ENCODE measurements at regions not wholly inside any gene's neighbourhood (a gene's known extent, or its start where the extent isn't known, plus 50 kb on each side); places are given as distances from the start of the nearest gene placed in this dataset.
"Not testable (repeated sequence)": the region's sequence is repeated elsewhere in the genome, so short reads cannot be mapped to it uniquely, and the experiment has no call there.

DNA sequence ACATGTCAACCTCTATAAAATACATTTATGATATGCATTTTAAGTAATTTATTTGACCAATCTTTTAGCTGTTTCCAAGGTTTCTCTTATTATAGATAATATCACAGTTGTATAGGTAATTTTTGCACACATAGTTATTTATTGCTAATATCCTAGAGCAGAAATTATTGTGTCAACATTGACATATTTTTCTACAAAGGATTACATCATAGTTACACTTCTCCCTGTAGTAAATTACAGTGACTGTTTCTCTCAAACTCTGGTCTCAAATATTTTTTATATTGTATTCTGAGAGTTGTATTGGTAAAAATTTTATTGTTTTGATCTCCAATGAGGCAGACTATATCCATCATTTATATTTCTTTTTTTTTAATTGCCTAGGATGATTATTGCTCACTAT lies 714.4 kb upstream of the CDH6 start:
- DNase-seq (ENCODE audit: low read depth): no peak

DNA sequence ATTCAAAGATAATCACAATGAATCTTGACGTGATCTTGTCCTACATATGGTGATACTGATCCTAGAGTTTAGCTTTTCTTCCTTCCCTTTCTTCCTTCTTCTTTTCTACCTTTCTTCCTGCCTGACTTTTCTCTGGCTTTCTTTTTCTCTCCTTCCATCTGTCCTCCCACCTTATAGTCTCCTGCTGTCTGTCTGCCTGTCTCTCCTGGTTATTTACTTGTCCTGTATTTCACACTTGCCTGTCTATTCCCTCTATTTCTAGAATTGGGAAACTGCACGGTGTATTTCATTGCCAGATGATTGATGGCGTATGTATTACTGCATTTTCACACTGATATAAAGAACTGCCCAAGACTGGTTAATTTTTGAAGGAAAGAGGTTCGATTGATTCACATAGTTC lies 718.1 kb upstream of the CDH6 start:
- no peak for DNase-seq (ENCODE audit: low read depth)

DNA sequence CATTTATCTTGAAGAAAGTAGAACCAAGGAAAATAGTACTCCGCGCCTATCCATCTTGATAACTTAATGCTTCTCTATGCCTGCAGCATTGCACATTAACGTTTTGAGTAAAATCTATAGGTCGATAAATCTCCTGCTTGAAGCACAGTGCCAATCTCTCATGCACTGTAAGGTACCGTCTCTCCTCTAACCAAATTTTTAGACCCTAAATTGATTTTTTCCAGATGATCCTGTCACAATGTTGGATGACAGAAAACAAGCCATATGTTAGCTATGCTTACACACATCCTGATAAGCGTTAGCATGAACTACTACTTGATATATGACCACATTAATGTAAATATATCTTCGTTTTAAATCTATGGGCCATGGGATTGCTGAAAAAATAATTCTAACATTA lies 723.8 kb upstream of the CDH6 start:
- DNase-seq (ENCODE audit: low read depth): no peak

DNA sequence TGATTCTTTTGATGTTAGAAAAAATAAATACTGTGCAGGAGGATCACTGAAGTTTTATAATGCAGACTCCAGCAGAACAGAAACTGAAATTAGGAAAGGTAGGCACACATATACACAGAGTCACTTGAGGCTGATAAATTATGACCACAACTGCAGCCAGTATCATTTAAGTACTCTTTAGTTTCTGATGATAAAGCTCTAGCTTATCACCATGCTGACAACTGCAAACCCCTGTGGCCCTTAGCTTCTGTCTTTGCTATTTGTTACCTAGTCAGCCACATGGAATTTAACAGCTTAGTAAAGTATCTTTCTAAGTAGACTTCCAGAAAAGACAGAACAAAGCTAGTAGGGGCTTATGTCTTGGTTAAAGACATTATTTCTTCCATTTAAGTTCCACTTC lies 734.8 kb upstream of the CDH6 start:
- no peak for DNase-seq (ENCODE audit: low read depth)

DNA sequence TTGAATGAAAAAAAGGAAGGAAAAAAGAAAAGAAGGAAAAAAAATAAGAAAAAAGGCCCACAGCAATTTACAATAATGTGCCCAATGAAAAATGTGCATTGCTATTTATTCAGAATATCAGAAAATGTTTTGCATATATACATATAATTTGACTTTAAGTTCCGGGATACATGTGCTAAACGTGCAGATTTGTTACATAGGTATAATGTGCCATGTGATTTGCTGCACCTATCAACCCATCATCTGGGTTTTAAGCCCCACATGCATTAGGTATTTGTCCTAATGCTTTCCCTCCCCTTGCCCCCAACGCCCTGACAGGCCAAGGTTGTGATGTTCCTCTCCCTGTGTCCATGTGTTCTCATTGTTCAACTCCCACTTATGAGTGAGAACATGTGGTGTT lies 738.0 kb upstream of the CDH6 start:
- DNase-seq (ENCODE audit: low read depth): not testable (repeated sequence)

DNA sequence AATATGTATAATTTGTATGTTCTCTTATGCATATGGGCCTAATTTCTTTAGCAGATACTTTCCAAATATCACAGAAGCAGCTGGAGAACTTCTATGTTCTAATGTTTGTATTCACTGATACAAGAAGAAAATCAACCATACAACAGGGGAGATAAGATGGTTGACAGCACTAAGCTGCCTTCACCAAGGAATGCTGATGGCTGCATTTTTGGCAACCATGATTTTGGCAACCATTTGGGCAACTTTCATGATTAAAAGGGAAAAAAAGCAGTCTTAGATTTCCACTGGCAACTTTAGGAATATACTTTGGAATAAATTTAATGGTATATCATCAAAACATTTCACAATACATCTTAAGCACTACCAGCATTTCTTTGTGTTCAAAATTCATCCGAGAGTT lies 740.3 kb upstream of the CDH6 start:
- DNase-seq (ENCODE audit: low read depth): no peak

DNA sequence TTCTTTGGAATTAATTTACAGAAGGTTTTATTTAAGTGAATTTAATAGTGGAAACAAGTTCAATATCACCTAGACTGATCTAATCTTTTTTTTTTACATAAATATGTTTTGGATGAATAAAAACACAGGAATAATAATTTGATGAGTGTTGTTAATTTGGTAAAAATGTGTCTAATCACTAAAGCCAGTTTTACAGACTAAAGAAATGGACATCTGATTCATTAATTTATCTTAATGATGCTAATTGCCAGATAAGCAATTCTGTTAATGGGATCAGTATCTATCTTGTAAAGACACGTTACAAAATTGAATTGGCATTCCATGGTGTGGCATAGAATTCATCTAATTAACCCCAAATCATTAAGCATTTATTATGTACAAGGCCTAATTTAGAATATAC lies 743.3 kb upstream of the CDH6 start:
- DNase-seq (ENCODE audit: low read depth): no peak

DNA sequence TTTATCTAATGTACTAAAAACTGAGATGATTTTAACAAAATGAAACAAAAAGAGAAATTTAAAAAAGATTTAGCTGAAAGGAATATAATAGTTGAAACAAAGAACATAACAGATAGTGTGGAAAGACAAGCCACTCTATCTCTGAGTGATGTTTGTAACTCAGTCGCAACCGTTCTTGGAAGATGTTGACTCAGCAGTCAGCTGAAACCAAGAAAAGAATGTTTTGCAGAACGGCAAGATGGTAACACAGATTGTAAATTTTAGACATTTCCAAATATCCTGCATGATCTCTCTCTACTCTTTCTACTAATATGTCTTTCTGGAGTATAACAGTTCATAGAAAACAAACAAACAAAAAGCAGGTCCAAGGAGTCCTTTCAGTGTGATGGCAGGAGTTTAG lies 746.1 kb upstream of the CDH6 start:
- DNase-seq (ENCODE audit: low read depth): no peak

DNA sequence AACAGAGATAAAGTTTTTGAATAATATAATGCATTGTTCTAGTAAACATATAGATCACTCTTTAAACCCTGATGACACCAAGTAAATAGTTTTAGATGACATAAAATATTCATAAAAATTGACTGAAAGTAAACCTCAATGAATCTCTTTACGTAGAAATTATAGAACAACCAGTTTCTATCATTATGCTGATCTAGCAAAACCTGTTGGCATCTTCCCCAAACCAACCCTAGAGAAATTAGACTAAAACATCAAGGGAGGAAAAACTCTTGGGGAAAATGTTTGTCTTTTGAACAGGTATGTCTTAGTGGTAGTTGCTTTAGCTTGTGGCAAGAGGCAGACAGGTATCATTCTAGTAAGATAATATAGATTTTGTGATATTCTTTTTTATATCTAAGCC lies 747.0 kb upstream of the CDH6 start:
- no peak for DNase-seq (ENCODE audit: low read depth)

DNA sequence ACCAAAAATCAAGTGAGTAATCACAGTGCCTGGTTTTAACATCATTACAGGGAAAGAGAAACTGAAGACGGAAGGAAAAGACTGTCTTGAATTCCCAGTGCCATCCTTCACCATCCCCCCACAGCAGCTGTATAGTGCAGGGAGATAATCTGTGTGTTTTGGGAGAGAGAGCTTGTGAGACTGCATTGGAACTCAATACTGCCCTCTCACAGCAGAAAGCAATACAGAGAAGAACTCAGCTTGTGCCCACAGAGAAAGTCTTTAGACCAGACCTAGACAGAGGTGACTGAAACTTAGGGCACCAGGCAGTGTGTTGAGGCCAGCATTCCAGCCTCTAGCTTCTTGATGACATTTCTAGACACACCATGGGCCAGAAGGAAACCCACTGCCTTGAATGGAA lies 754.7 kb upstream of the CDH6 start:
- no peak for DNase-seq (ENCODE audit: low read depth)

DNA sequence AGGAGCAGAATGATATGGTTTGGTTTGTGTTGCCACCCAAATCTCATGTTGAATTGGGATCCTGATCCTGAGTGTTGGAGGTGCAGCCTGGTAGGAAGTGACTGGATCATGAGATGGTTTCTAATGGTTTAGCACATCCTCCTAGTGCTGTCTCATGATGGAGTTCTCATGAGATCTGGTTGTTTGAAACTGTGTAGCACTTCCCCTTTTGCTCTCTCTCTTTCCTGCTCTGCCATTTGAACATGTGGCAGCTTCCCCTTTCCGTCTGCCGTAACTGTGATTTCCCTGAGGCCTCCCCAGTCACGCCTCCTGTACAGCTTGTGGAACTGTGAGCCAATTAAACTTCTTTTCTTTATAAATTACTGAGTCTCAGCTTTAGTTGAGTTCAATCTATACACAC lies 756.8 kb upstream of the CDH6 start:
- DNase-seq (ENCODE audit: low read depth): no peak

DNA sequence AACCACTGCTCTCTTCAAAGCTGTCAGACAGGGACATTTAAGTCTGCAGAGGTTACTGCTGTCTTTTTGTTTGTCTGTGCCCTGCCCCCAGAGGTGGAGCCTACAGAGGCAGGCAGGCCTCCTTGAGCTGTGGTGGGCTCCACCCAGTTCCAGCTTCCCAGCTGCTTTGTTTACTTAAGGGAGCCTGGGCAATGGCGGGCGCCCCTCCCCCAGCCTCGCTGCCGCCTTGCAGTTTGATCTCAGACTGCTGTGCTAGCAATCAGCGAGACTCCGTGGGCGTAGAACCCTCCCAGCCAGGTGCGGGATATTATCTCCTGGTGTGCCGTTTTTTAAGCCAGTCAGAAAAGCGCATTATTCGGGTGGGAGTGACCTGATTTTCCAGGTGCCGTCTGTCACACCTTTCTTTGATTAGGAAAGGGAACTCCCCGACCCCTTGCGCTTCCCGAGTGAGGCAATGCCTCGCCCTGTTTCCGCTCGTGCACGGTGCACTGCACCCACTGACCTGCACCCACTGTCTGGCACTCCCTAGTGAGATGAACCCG lies 764.5 kb upstream of the CDH6 start:
- DNase-seq (ENCODE audit: low read depth): not testable (repeated sequence)

DNA sequence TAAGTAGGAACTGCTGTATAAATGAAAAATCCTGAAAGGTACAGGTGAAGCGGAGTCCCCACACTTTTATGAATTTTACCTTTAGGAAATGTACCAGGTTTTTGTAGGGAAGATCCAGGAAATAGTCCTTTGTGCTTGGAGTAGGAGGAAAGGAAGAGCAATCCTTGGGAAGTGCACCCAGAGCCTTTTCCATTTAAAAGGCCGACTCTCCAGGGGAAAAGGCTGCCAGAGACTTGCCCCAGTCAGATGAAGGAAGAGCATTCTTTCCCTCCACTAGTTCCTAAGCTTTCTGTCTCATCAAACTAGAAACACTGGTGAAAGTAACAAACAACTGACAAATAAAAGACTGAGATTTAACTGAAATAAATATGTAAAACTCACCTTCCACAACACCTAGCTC lies 779.4 kb upstream of the CDH6 start:
- no peak for DNase-seq (ENCODE audit: low read depth)

DNA sequence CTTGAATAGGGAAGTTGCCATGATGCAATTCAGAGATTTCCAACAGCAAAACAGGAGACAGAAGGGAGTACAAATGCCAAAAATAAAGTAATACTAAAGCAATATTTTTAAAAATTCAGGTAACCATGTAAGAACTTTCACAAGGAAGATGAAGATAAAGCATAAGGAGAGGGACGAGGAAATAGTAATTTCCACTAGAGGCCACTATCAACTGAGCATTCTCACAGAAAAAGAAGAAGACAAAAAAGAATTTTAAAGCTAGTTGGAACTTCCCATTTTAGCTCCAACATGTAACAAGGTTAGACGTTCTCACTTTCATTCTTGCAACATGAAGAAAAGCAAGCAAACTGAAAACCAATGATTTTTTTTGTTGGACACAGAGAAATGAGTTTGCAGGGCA lies 779.9 kb upstream of the CDH6 start:
- DNase-seq (ENCODE audit: low read depth): no peak

DNA sequence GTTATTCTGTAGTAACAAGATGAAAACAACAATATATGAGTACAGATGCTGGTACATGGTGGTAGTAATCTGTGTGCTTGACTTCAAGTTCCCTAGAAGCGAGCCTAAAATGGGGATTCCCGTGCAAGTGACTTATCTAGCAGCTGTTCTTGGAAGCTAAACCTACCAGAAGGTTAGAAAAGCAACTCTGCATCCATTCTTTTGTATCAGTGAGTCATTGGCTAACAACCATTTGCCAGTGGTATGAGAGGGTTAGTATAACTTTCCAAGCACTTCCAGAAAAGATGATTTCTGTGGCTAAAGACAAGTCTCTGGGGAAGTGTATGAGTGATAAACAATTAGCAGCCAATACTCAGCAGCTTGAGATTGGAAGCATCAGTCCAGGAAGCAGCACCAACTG lies 787.7 kb upstream of the CDH6 start:
- no peak for DNase-seq (ENCODE audit: low read depth)

DNA sequence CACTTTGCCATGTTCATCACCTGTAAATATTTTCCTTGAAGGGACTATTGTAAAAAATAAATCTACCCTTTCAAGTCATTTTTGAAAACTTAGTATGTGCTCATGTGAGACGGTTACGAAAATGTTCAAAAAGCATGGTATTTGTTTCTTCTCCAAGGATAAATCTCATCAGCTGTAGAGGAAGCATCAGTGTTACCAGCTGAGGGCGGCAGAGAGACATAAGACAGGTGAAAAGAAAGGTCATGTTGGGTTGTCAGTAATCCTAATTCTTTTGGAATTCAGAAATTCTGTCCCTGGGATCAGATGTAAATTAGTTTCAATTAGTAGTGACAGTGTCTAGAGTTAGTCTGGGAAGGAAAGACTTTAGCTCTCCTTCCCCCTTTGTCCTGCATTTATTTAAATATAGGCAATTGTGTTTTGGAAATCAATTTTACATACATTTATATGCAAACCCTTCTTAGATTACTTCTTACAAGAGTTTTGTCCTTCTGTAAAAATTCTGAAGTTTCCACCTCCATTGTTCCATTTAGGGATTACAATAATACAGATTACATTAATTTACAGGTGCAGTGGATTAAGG lies 791.9 kb upstream of the CDH6 start:
- DNase-seq (ENCODE audit: low read depth): no peak

DNA sequence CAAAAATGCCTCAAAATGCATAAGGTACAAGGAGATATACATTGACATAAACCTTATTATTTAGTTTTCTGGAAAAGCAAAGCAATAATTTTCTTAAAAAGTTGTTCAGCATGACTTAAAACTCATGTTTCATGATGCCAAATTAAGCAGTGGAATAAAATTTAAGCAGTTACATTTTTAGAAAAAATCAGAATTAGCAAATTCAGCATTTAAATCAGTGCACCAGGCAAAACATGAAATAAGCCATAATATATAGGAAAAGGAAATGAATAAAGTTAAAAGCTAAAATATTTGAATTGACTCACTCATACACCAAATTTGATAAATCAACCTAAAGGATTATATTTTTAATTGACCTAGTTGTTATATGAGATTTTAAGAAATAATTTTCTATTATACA lies 795.1 kb upstream of the CDH6 start:
- DNase-seq (ENCODE audit: low read depth): no peak

DNA sequence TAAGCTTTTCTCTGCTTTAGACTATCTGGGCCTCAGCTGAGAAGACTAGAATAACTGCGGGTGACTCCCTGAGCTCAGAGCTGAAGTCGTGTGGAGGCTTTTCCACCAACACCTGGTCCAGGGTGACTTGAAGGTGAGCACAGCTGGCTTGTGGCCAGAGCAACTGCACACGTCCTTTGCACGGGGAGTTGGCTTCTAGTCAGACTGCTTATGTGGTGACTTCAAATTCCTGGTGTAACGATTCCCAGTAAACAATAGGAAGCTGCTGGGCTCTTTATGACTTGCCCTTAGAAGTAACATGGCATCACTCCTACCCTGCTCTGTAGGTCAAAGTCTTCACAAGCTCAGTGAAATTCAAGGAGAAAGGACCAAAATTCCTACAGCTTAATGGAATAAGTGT lies 800.6 kb upstream of the CDH6 start:
- DNase-seq (ENCODE audit: low read depth): no peak

DNA sequence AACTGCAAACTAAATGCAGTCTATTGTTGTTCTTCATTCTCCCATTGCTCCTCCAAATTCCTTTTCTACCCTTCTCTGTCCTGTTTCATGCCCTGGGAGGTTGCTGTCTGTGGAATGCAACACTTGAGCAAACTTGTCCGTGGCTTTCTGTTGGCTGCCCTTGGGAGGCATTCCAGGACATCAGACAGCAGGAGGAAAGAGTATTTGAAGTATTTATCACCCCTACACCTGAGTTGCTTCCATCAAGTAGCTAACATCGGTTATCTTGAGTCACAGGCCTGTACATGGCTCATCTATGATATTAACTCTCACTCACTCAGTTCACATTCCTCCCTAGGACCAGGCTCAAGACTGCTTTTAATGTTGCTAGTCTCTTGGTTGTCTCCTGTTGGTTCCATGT lies 803.4 kb upstream of the CDH6 start:
- no peak for DNase-seq (ENCODE audit: low read depth)

DNA sequence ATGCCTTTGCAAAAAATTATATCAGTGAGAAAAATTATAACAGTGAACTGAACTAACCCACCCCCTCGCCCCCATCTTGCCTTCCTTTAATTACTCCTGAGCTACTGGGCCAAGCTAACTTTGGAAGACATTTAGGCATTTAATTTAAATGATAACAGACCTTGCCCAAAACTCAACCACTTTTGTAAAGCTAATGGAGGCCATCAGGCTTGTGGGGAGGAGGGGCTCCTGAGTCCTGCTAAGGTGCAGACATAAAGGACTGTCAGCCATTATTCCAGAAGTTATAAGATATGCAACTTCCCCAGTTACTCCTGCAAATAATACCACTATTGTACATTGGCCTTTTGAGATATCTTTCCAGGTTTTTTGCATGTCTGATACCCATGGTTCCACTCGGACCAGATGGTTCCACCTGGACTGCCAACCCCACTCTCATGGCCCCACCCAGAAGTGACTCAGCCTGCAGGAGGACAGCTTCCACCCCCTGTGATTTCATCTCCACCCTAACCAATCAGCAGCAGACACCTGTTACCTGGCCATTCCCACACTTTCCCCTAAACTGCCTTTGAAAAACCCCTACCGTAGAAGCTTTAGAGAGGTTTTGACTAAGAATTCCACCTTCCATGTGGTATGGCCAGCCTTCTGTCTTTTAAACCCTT lies 805.4 kb upstream of the CDH6 start:
- no peak for DNase-seq (ENCODE audit: low read depth)

DNA sequence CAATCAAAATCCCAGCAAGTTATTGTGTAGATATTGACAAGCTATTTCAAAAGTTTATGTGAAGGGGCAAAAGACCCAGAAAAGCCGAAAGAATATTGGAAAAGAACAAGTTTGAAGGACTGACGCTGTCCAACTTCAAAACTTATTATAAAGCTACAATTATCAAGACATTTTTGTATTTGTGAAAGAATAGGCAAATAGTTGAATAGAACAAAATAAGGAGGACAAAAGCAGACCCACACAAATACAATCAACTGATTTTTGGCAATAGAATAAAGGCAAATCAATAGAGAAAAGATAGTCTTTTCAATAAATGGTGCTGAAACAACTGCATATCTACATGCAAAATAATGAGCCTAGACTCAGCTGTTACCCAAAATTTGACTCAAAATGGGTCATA lies 807.7 kb upstream of the CDH6 start:
- no peak for DNase-seq (ENCODE audit: low read depth)

DNA sequence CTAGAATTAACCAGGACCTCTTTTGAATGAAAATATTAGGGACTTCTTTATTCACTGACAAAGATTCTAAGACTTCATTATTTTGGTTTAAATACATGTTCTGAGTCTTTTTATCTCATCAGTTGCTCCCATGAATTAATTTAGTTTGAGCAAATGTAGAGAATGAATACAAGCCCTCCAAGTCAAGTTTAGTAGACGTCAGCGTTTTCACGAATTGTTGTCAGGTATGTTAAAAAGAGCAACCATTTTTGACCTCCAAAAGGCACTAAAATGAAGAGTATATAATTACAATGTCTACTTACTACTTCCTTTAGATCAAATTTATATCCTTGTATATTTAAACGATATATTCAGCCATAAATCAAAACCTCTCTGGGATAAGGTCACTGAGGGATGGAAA lies 809.3 kb upstream of the CDH6 start:
- no peak for DNase-seq (ENCODE audit: low read depth)

DNA sequence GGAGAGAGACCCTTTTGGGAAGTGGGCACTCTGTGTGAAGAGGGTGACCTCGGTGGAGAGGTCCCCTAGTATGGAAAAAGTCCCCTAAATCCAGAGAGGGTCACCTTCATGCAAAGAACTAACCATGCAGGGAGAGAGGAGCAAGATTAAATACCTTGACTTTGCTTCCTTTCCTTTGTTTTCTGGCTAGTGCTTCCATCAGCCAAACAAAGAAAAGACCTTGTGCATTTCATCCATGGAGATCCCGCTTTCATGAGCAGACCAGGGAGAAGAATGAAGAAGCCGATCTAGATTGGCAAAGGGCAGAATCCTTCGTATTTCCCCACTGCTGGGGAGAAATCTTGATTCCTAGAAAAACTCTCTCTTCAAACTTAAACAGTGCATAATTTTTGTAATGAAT lies 813.3 kb upstream of the CDH6 start:
- no peak for DNase-seq (ENCODE audit: low read depth)

DNA sequence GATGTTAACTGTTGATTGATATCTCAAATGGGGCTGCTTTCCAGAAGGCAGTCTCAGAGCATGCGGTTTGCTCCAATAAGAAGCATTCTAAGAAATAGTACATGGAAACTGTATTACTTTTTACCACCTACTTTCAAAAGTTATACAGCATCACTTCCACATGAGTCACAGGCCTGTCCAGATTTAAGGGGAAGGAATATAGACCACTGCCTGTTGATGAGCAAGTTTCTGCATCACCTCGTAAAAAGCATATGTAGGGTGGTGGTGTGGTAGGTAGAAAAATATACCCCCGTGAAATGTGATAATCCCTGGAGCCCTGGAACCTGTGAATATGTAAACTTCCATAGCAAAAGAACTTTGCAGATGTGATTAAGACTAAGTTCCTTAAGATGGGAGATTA lies 816.6 kb upstream of the CDH6 start:
- DNase-seq (ENCODE audit: low read depth): no peak

Measured in GM04503 (cell line).